Astrocyte (in vitro differentiated cells and primary cell): ENCODE measurements at regions not wholly inside any gene's neighbourhood (a gene's known extent, or its start where the extent isn't known, plus 50 kb on each side); places are given as distances from the start of the nearest gene placed in this dataset.

Source experiments
- DNase-seq: peaks from one replicate; pipeline ENCODE4 v3.0.0-alpha.2; 2010; ENCODE audit warnings: low read depth
- FAIRE-seq: peaks from 2 replicates; lab custom pipeline; 2011; peaks lifted over from hg19 to GRCh38; lab: Jason Lieb, UNC
- H2AFZ ChIP-seq: 2 replicates; pipeline ENCODE4 v1.6.0; 2012; ENCODE audit warnings: low read depth, low read length, inconsistent platforms
- H3K27ac ChIP-seq: 2 replicates; pipeline ENCODE4 v1.5.1; 2011; ENCODE audit warnings: low read depth, low read length, inconsistent platforms
- H3K27me3 ChIP-seq: 2 replicates; pipeline ENCODE4 v1.6.0; 2011; ENCODE audit warnings: low read length, inconsistent platforms; ENCODE audit not compliant: insufficient read depth
- H3K36me3 ChIP-seq: 2 replicates; pipeline ENCODE4 v1.5.1; 2011; ENCODE audit warnings: low read length, inconsistent platforms; ENCODE audit not compliant: insufficient read depth
- H3K4me1 ChIP-seq: 2 replicates; pipeline ENCODE4 v1.5.1; 2011; ENCODE audit warnings: low read length, inconsistent platforms; ENCODE audit not compliant: insufficient read depth
- H3K4me2 ChIP-seq: 2 replicates; pipeline ENCODE4 v1.6.0; 2012; ENCODE audit warnings: low read length, inconsistent platforms
- H3K4me3 ChIP-seq: 2 replicates; pipeline ENCODE4 v1.5.1; 2011; ENCODE audit warnings: low read depth, mild to moderate bottlenecking, low read length, inconsistent platforms; ENCODE audit not compliant: insufficient read depth
- H3K79me2 ChIP-seq: 2 replicates; pipeline ENCODE4 v1.6.0; 2012; ENCODE audit warnings: mild to moderate bottlenecking, low read length, inconsistent platforms; ENCODE audit not compliant: insufficient read depth
- H3K9ac ChIP-seq: 2 replicates; pipeline ENCODE4 v1.6.0; 2012; ENCODE audit warnings: mild to moderate bottlenecking, low read length, inconsistent platforms
- H3K9me3 ChIP-seq: 2 replicates; pipeline ENCODE4 v1.5.1; 2012; ENCODE audit warnings: low read depth, mild to moderate bottlenecking, low read length, inconsistent platforms; ENCODE audit not compliant: insufficient read depth
- H4K20me1 ChIP-seq: 2 replicates; pipeline ENCODE4 v1.6.0; 2012; ENCODE audit warnings: low read length, inconsistent platforms; ENCODE audit not compliant: insufficient read depth
- H3K27ac Mint-ChIP-seq: one replicate; pipeline ENCODE4 v1.8.0; 2021; ENCODE audit warnings: mild to moderate bottlenecking, mixed read lengths; ENCODE audit not compliant: unreplicated experiment
- H3K27me3 Mint-ChIP-seq: one replicate; pipeline ENCODE4 v1.8.0; 2021; ENCODE audit warnings: low read depth, mixed read lengths; ENCODE audit not compliant: unreplicated experiment
- H3K36me3 Mint-ChIP-seq: one replicate; pipeline ENCODE4 v1.8.0; 2021; ENCODE audit warnings: low read depth, mixed read lengths; ENCODE audit not compliant: unreplicated experiment
- H3K4me1 Mint-ChIP-seq: one replicate; pipeline ENCODE4 v1.8.0; 2021; ENCODE audit warnings: low read depth, mixed read lengths; ENCODE audit not compliant: unreplicated experiment
- H3K4me3 Mint-ChIP-seq: one replicate; pipeline ENCODE4 v1.8.0; 2021; ENCODE audit warnings: mild to moderate bottlenecking, moderate library complexity, mixed read lengths; ENCODE audit not compliant: unreplicated experiment
- H3K9me3 Mint-ChIP-seq: one replicate; pipeline ENCODE4 v1.8.0; 2021; ENCODE audit warnings: mild to moderate bottlenecking, mixed read lengths; ENCODE audit not compliant: unreplicated experiment
- CTCF ChIP-seq: IDR thresholded peaks from 2 replicates; pipeline ENCODE4 v1.5.1; 2011; ENCODE audit warnings: low read depth, mild to moderate bottlenecking, inconsistent platforms, low read length, moderate library complexity; ENCODE audit not compliant: insufficient read depth
- EZH2 ChIP-seq: IDR thresholded peaks from 2 replicates; pipeline ENCODE4 v1.6.1; 2012; ENCODE audit warnings: mild to moderate bottlenecking, low read length, inconsistent platforms; ENCODE audit not compliant: insufficient read depth

GRCh38 chr15:61755467-61755866, 304.8 kb downstream of the VPS13C start:
- Histone ChIP-seq H3K27me3 (peaks cover 4% of the 10 kb centered on the region), H4K20me1 (no peaks in the 10 kb centered on the region), H3K79me2 (no peaks in the 10 kb centered on the region), H3K4me1 (no peaks in the 10 kb centered on the region), H2AFZ (no peak overlapping the region), H3K9me3 (no peaks in the 10 kb centered on the region), H3K36me3 (no peaks in the 10 kb centered on the region), H3K4me3 (no peak overlapping the region), H3K27ac (no peak overlapping the region), H3K9ac (no peak overlapping the region), H3K4me2 (no peak overlapping the region)
- no peak for FAIRE-seq
- peaks cover 5% of the 10 kb centered on the region for H3K27me3 Mint-ChIP-seq
- no peak overlapping the region for H3K27ac Mint-ChIP-seq
- H3K4me3 Mint-ChIP-seq = no peak overlapping the region
- H3K9me3 Mint-ChIP-seq = no peaks in the 10 kb centered on the region
- no peaks in the 10 kb centered on the region for H3K4me1 Mint-ChIP-seq
- DNase-seq = no peak
- H3K36me3 Mint-ChIP-seq = no peaks in the 10 kb centered on the region
- no peak for TF ChIP-seq EZH2
- no peak for TF ChIP-seq CTCF

GRCh38 chr15:61753018-61753710, 307.1 kb downstream of the VPS13C start:
- Histone ChIP-seq H3K27me3 (peaks cover 2% of the 10 kb centered on the region), H3K9ac (no peak overlapping the region), H3K79me2 (no peaks in the 10 kb centered on the region), H3K4me3 (no peak overlapping the region), H4K20me1 (no peaks in the 10 kb centered on the region), H3K9me3 (no peaks in the 10 kb centered on the region), H3K27ac (no peak overlapping the region), H3K4me1 (no peaks in the 10 kb centered on the region), H2AFZ (no peak overlapping the region), H3K4me2 (no peak overlapping the region), H3K36me3 (no peaks in the 10 kb centered on the region)
- no peak overlapping the region for H3K27ac Mint-ChIP-seq
- no peak overlapping the region for H3K4me3 Mint-ChIP-seq
- H3K36me3 Mint-ChIP-seq = no peaks in the 10 kb centered on the region
- no peaks in the 10 kb centered on the region for H3K9me3 Mint-ChIP-seq
- FAIRE-seq = no peak
- H3K4me1 Mint-ChIP-seq = no peaks in the 10 kb centered on the region
- no peak for TF ChIP-seq EZH2
- TF ChIP-seq CTCF = no peak
- DNase-seq = no peak
- H3K27me3 Mint-ChIP-seq = peaks cover 5% of the 10 kb centered on the region

GRCh38 chr15:61752001-61752400, 308.2 kb downstream of the VPS13C start:
- DNase-seq (no peak), FAIRE-seq (no peak)
- H3K4me1 Mint-ChIP-seq = no peaks in the 10 kb centered on the region
- Histone ChIP-seq H3K4me3 (no peak overlapping the region), H3K4me1 (no peaks in the 10 kb centered on the region), H4K20me1 (no peaks in the 10 kb centered on the region), H3K36me3 (no peaks in the 10 kb centered on the region), H3K4me2 (no peak overlapping the region), H3K79me2 (no peaks in the 10 kb centered on the region), H3K27me3 (peaks cover 2% of the 10 kb centered on the region), H3K9ac (no peak overlapping the region), H2AFZ (no peak overlapping the region), H3K9me3 (no peaks in the 10 kb centered on the region), H3K27ac (no peak overlapping the region)
- H3K4me3 Mint-ChIP-seq = no peak overlapping the region
- no peaks in the 10 kb centered on the region for H3K9me3 Mint-ChIP-seq
- TF ChIP-seq CTCF = no peak
- no peak for TF ChIP-seq EZH2
- H3K27me3 Mint-ChIP-seq = peaks cover 3% of the 10 kb centered on the region
- no peak overlapping the region for H3K27ac Mint-ChIP-seq
- no peaks in the 10 kb centered on the region for H3K36me3 Mint-ChIP-seq
